ENCODE measurements at regions not wholly inside any gene's neighbourhood (a gene's known extent, or its start where the extent isn't known, plus 50 kb on each side); places are given as distances from the start of the nearest gene placed in this dataset.

DNA sequence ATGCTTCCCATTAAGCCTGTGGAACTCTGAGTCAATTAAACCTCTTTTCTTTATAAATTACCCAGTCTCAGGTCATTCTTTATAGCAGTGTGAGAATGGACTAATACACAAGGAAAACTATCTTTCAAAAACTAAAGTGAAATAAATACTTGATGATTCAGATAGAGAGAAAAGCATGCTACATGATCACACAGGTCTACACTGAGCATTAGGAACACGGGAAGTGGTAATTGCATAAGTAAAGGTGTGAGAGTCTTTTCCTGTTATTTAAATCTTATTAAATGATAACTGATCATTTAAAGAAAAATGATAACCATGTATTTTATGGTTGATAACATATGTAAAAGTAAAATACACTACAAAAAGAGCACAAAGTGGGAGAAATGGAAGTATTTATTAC, 812.0 kb upstream of the RAB6C start:
- Histone ChIP-seq H3K36me3 (no peaks in the 10 kb centered on the region), H3K27ac (no peak overlapping the region), H3K9me3 (no peaks in the 10 kb centered on the region), H3K27me3 (no peaks in the 10 kb centered on the region), H3K4me3 (no peak overlapping the region), H3K4me1 (no peaks in the 10 kb centered on the region)
- intact Hi-C loops (cut with DNase I): no loop called here
- no peak for DNase-seq (ENCODE audit: low spot score in 2 of 2)
- TF ChIP-seq, protein P1, sequence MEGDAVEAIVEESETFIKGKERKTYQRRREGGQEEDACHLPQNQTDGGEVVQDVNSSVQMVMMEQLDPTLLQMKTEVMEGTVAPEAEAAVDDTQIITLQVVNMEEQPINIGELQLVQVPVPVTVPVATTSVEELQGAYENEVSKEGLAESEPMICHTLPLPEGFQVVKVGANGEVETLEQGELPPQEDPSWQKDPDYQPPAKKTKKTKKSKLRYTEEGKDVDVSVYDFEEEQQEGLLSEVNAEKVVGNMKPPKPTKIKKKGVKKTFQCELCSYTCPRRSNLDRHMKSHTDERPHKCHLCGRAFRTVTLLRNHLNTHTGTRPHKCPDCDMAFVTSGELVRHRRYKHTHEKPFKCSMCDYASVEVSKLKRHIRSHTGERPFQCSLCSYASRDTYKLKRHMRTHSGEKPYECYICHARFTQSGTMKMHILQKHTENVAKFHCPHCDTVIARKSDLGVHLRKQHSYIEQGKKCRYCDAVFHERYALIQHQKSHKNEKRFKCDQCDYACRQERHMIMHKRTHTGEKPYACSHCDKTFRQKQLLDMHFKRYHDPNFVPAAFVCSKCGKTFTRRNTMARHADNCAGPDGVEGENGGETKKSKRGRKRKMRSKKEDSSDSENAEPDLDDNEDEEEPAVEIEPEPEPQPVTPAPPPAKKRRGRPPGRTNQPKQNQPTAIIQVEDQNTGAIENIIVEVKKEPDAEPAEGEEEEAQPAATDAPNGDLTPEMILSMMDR (IDR thresholded peaks at IDR 0.05): no peak

DNA sequence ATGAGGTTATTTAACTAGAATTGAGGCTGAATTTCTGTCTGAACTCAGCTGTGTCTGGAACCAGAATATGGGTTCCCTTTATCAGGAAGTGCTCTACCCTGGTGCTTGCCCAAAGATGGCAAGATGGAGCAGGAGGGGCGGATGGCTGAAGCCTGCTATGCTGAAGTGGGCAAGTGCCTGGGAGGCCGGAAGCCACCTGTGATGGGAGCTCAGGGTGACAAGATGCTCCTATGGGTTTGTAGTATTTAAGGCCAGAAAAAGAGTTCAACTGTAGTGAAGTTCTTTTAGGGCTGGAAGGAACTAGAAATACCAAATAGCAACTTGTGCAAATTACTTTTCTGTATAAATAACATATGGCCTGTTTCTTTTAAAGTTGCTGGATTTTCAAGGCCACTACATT, 808.9 kb upstream of the RAB6C start:
- no peaks in the 10 kb centered on the region for H3K36me3 ChIP-seq
- TF ChIP-seq, protein P1 (IDR thresholded peaks at IDR 0.05): no peak
- intact Hi-C loops (cut with DNase I): no loop called here
- no peaks in the 10 kb centered on the region for H3K9me3 ChIP-seq
- H3K4me1 ChIP-seq: no peaks in the 10 kb centered on the region
- DNase-seq (ENCODE audit: low spot score in 2 of 2): no peak
- no peaks in the 10 kb centered on the region for H3K27me3 ChIP-seq
- H3K4me3 ChIP-seq: no peak overlapping the region
- H3K27ac ChIP-seq: no peak overlapping the region

- Histone ChIP-seq H3K27me3 (no peaks in the 10 kb centered on the region), H3K4me1 (no peaks in the 10 kb centered on the region), H3K9me3 (no peaks in the 10 kb centered on the region), H3K36me3 (no peaks in the 10 kb centered on the region), H3K27ac (no peak overlapping the region), H3K4me3 (no peak overlapping the region)
- TF ChIP-seq, protein P1 (IDR thresholded peaks at IDR 0.05): no peak
- intact Hi-C loops (cut with DNase I): no loop called here
- DNase-seq (ENCODE audit: low spot score in 2 of 2): no peak
Observed at GRCh38 chr2:129174143-129174542, 805.3 kb upstream of the RAB6C start.

- Histone ChIP-seq H3K27ac (no peak overlapping the region), H3K4me3 (no peak overlapping the region), H3K9me3 (no peaks in the 10 kb centered on the region), H3K36me3 (no peaks in the 10 kb centered on the region), H3K27me3 (no peaks in the 10 kb centered on the region), H3K4me1 (no peaks in the 10 kb centered on the region)
- no peak for DNase-seq (ENCODE audit: low spot score in 2 of 2)
- TF ChIP-seq, protein P1 (IDR thresholded peaks at IDR 0.05): no peak
- intact Hi-C loops (cut with DNase I): no loop called here
Observed at GRCh38 chr2:129175051-129175450, 804.4 kb upstream of the RAB6C start.

- TF ChIP-seq, protein P1 (IDR thresholded peaks at IDR 0.05): no peak
- Histone ChIP-seq H3K4me1 (no peaks in the 10 kb centered on the region), H3K36me3 (no peaks in the 10 kb centered on the region), H3K4me3 (no peak overlapping the region), H3K27ac (no peak overlapping the region), H3K27me3 (no peaks in the 10 kb centered on the region), H3K9me3 (no peaks in the 10 kb centered on the region)
- no peak for DNase-seq (ENCODE audit: low spot score in 2 of 2)
- intact Hi-C loops (cut with DNase I): no loop called here
Observed at GRCh38 chr2:129176375-129176774, 803.1 kb upstream of the RAB6C start.

- H3K36me3 ChIP-seq: no peaks in the 10 kb centered on the region
- peak in 1 of 2 donors; percentile 75 for DNase-seq (ENCODE audit: low spot score in 2 of 2)
- no peaks in the 10 kb centered on the region for H3K9me3 ChIP-seq
- H3K27me3 ChIP-seq: no peaks in the 10 kb centered on the region
- no peaks in the 10 kb centered on the region for H3K4me1 ChIP-seq
- TF ChIP-seq, protein P1 (IDR thresholded peaks at IDR 0.05): no peak
- H3K27ac ChIP-seq: no peak overlapping the region
- H3K4me3 ChIP-seq: no peak overlapping the region
- intact Hi-C loops (cut with DNase I): no loop called here
Observed at GRCh38 chr2:129178356-129178755, 801.1 kb upstream of the RAB6C start.
